Liver (tissue), 8 donors: ENCODE measurements at regions not wholly inside any gene's neighbourhood (a gene's known extent, or its start where the extent isn't known, plus 50 kb on each side); places are given as distances from the start of the nearest gene placed in this dataset.

Source experiments
- DNase-seq: peaks from one replicate; pipeline ENCODE4 v3.0.0-alpha.2; 2017; ENCODE audit warnings: low spot score
- H3K27ac ChIP-seq, 2 donors: one replicate each; pipeline ENCODE4 v1.7.0; 2013; ENCODE audit warnings: inconsistent platforms in 2 of 2, low read length in 2 of 2, control low read depth in 1 of 2, low read depth in 1 of 2, mild to moderate bottlenecking in 1 of 2
- H3K27me3 ChIP-seq, 4 donors: one replicate each; pipeline versions ENCODE4 v1.6.1 to v1.7.0; 2013; ENCODE audit warnings: low read length in 3 of 4, inconsistent platforms in 1 of 4, mild to moderate bottlenecking in 1 of 4, moderate library complexity in 1 of 4; ENCODE audit not compliant: control insufficient read depth in 4 of 4, insufficient read depth in 4 of 4
- H3K36me3 ChIP-seq, 4 donors: one replicate each; pipeline versions ENCODE4 v1.6.1 to v1.7.0; 2013; ENCODE audit warnings: low read length in 3 of 4, mild to moderate bottlenecking in 3 of 4, low read depth in 1 of 4, moderate library complexity in 1 of 4; ENCODE audit not compliant: control insufficient read depth in 4 of 4, insufficient read depth in 3 of 4
- H3K4me1 ChIP-seq, 4 donors: one replicate each; pipeline versions ENCODE4 v1.6.1 to v1.7.0; 2013; ENCODE audit warnings: low read length in 3 of 4, mild to moderate bottlenecking in 3 of 4, moderate library complexity in 1 of 4; ENCODE audit not compliant: control insufficient read depth in 4 of 4, insufficient read depth in 4 of 4
- H3K4me3 ChIP-seq, 3 donors: one replicate each; pipeline versions ENCODE4 v1.6.1 to v1.7.0; 2013; ENCODE audit warnings: low read length in 3 of 3, control low read depth in 1 of 3, low read depth in 1 of 3, mild to moderate bottlenecking in 1 of 3
- H3K9ac ChIP-seq, 2 donors: one replicate each; pipeline ENCODE4 v1.7.0; 2013; ENCODE audit warnings: low read length in 2 of 2, mild to moderate bottlenecking in 2 of 2, moderate library complexity in 2 of 2, control low read depth in 1 of 2, low read depth in 1 of 2
- H3K9me3 ChIP-seq, 4 donors: one replicate each; pipeline versions ENCODE4 v1.6.1 to v1.7.0; 2013; ENCODE audit warnings: low read length in 3 of 4; ENCODE audit not compliant: control insufficient read depth in 4 of 4
- ATF3 ChIP-seq: IDR thresholded peaks from 2 replicates; pipeline ENCODE4 v1.6.1; 2016; ENCODE audit warnings: antibody characterized with exemption
- CTCF ChIP-seq: fragments of 150-350 bp; IDR thresholded peaks from 2 replicates; pipeline ENCODE4 v1.5.1; 2017; ENCODE audit warnings: improper control_type of control experiment, low read depth, low read length; ENCODE audit not compliant: missing input control
- EGR1 ChIP-seq, 2 donors: IDR thresholded peaks; 2 replicates each; pipeline ENCODE4 v1.6.1; 2016 to 2018; ENCODE audit warnings: antibody characterized with exemption in 2 of 2, low read depth in 2 of 2
- GABPA ChIP-seq, 2 donors: IDR thresholded peaks in 1 of 2; conservative IDR thresholded peaks in 1 of 2; 2 replicates each; pipeline ENCODE4 v1.6.1; 2016; ENCODE audit warnings: antibody characterized with exemption in 2 of 2, mild to moderate bottlenecking in 1 of 2, moderate library complexity in 1 of 2
- HNF4A ChIP-seq, 2 donors: conservative IDR thresholded peaks; 2 replicates each; pipeline ENCODE4 v1.6.1; 2016; ENCODE audit warnings: antibody characterized with exemption in 2 of 2, mild to moderate bottlenecking in 2 of 2
- HNF4G ChIP-seq: IDR thresholded peaks from 2 replicates; pipeline ENCODE4 v1.6.1; 2016; ENCODE audit warnings: antibody characterized with exemption
- JUND ChIP-seq, 2 donors: IDR thresholded peaks; 2 replicates each; pipeline ENCODE4 v1.6.1; 2016; ENCODE audit warnings: antibody characterized with exemption in 2 of 2
- MAX ChIP-seq: IDR thresholded peaks from 2 replicates; pipeline ENCODE4 v1.6.1; 2016; ENCODE audit warnings: antibody characterized with exemption
- RAD21 ChIP-seq, 2 donors: IDR thresholded peaks; 2 replicates each; pipeline ENCODE4 v1.6.1; 2016; ENCODE audit warnings: antibody characterized with exemption in 2 of 2, mild to moderate bottlenecking in 2 of 2
- REST ChIP-seq: IDR thresholded peaks from 2 replicates; pipeline ENCODE4 v1.6.1; 2016; ENCODE audit warnings: antibody characterized with exemption, mild to moderate bottlenecking
- RXRA ChIP-seq, 2 donors: IDR thresholded peaks; 2 replicates each; pipeline ENCODE4 v1.6.1; 2017 to 2018; ENCODE audit warnings: antibody characterized with exemption in 2 of 2, mild to moderate bottlenecking in 1 of 2
- SP1 ChIP-seq: IDR thresholded peaks from 2 replicates; pipeline ENCODE4 v1.6.1; 2018; ENCODE audit warnings: antibody characterized with exemption, mild to moderate bottlenecking
- TAF1 ChIP-seq: conservative IDR thresholded peaks from 2 replicates; pipeline ENCODE4 v1.6.1; 2016; ENCODE audit warnings: antibody characterized with exemption, mild to moderate bottlenecking
- YY1 ChIP-seq: IDR thresholded peaks from 2 replicates; pipeline ENCODE4 v1.6.1; 2016; ENCODE audit warnings: antibody characterized with exemption, mild to moderate bottlenecking
- ZBTB33 ChIP-seq: IDR thresholded peaks from 2 replicates; pipeline ENCODE4 v1.6.1; 2016; ENCODE audit warnings: antibody characterized with exemption
- WGBS: extraction: QIAGEN DNeasy Blood & Tissue Kit; methylation state at CpG from one replicate; pipeline ENCODE4 v1.1.7; 2013; 5-methylcytosine and 5-hydroxymethylcytosine counted together
- donor health status: healthy.
- donor health status: healthy.
- donor health status: healthy.
- donor health status: healthy.
- donor health status: healthy.

- Histone ChIP-seq H3K27me3 (no peaks in the 10 kb centered on the region), H3K9me3 (no peaks in the 10 kb centered on the region), H3K9ac (no peak overlapping the region), H3K4me1 (no peaks in the 10 kb centered on the region), H3K4me3 (no peak overlapping the region), H3K36me3 (no peaks in the 10 kb centered on the region), H3K27ac (peak overlapping the region in 1 of 2 donors; percentile 8)
- TF ChIP-seq EGR1 (IDR thresholded peaks at IDR 0.05; ENCODE audit: low read depth in 2 of 2) = no peak
- no peak for TF ChIP-seq HNF4A (conservative IDR thresholded peaks at IDR 0.05)
- no peak for TF ChIP-seq RAD21 (IDR thresholded peaks at IDR 0.05)
- TF ChIP-seq RXRA (IDR thresholded peaks at IDR 0.05) = no peak
- 70% methylated on average over 14 of the region's 14 CpGs for WGBS
- no peak for DNase-seq
These were observed 264.0 kb upstream of the CXCR4 start for GRCh38 chr2:136381722-136382633.

GRCh38 chr2:136381245-136381644, 263.3 kb upstream of the CXCR4 start:
- Histone ChIP-seq H3K4me3 (no peak overlapping the region), H3K9me3 (no peaks in the 10 kb centered on the region), H3K9ac (no peak overlapping the region), H3K27me3 (no peaks in the 10 kb centered on the region), H3K36me3 (no peaks in the 10 kb centered on the region), H3K4me1 (no peaks in the 10 kb centered on the region), H3K27ac (no peak overlapping the region)
- no peak for DNase-seq
- 84% methylated on average over 1 of the region's 1 CpG for WGBS
- no peak for TF ChIP-seq HNF4A (conservative IDR thresholded peaks at IDR 0.05)
- no peak for TF ChIP-seq MAX
- no peak for TF ChIP-seq TAF1
- no peak for TF ChIP-seq HNF4G
- no peak for TF ChIP-seq SP1
- TF ChIP-seq EGR1 (IDR thresholded peaks at IDR 0.05; ENCODE audit: low read depth in 2 of 2) = no peak
- no peak for TF ChIP-seq CTCF
- TF ChIP-seq YY1 = no peak
- no peak for TF ChIP-seq ZBTB33
- TF ChIP-seq REST = no peak
- no peak for TF ChIP-seq JUND (IDR thresholded peaks at IDR 0.05)
- no peak for TF ChIP-seq RAD21 (IDR thresholded peaks at IDR 0.05)
- TF ChIP-seq RXRA (IDR thresholded peaks at IDR 0.05) = no peak
- TF ChIP-seq GABPA (IDR thresholded peaks at IDR 0.05 in 1 of 2, conservative IDR thresholded peaks at IDR 0.05 in 1 of 2) = no peak
- no peak for TF ChIP-seq ATF3
